ENCODE measurements at regions not wholly inside any gene's neighbourhood (a gene's known extent, or its start where the extent isn't known, plus 50 kb on each side); places are given as distances from the start of the nearest gene placed in this dataset.

DNA sequence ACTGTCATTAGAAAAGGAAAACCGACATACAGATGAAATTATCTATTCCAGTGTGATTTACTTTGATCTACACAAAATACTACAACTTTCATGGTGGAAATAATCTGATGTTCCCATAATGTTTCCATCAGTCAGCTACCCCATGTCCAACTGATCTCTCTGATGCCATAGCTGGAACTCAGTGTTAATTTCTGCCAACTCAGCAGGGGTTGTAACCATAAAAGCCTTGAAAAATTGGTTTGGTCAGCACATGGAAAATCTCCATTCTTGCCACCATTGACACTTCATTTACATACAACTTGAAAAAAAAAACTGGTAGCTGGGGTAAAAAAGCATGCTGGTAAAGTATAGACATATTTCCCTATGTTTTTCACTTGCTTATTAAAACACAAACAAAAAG lies 1463.7 kb downstream of the OTOL1 start:
- intact Hi-C loops (cut with micrococcal nuclease), result no loop called here
- no peak overlapping the region for H3K27ac Mint-ChIP-seq
- ChIA-PET POLR2A (no interaction called here), CTCF (no interaction called here)
- no peaks in the 10 kb centered on the region for H3K4me1 Mint-ChIP-seq (ENCODE audit: low read depth)
- DNase-seq (no peak), ATAC-seq (no peak)
- peaks cover 11% of the 10 kb centered on the region for H3K9me3 Mint-ChIP-seq
- no peaks in the 10 kb centered on the region for H3K36me3 Mint-ChIP-seq (ENCODE audit: low read depth)
- H3K4me3 Mint-ChIP-seq, result no peak overlapping the region
- TF ChIP-seq, protein P1, sequence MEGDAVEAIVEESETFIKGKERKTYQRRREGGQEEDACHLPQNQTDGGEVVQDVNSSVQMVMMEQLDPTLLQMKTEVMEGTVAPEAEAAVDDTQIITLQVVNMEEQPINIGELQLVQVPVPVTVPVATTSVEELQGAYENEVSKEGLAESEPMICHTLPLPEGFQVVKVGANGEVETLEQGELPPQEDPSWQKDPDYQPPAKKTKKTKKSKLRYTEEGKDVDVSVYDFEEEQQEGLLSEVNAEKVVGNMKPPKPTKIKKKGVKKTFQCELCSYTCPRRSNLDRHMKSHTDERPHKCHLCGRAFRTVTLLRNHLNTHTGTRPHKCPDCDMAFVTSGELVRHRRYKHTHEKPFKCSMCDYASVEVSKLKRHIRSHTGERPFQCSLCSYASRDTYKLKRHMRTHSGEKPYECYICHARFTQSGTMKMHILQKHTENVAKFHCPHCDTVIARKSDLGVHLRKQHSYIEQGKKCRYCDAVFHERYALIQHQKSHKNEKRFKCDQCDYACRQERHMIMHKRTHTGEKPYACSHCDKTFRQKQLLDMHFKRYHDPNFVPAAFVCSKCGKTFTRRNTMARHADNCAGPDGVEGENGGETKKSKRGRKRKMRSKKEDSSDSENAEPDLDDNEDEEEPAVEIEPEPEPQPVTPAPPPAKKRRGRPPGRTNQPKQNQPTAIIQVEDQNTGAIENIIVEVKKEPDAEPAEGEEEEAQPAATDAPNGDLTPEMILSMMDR (IDR thresholded peaks at IDR 0.05), result no peak
- no peaks in the 10 kb centered on the region for H3K27me3 Mint-ChIP-seq

DNA sequence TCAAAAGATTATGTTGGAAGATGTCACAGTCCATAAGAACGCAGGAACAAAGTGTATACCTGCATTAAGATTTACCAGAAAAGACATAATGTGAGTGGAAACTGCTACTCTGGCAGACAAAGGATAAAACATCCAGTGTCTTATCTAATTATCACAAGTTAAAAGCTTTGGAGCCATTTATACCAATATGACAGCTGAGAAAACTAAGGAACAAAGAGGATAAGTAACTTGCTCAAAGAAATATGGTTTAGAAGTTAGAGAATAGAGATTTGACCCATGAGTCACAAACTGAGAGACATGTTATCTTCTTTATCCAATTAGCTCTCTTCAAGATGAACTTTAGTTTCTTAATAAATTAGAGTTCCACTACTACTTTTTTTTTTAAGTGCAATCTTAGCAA lies 1473.7 kb downstream of the OTOL1 start:
- intact Hi-C loops (cut with micrococcal nuclease), result no loop called here
- H3K27ac Mint-ChIP-seq, result no peak overlapping the region
- CTCF ChIA-PET, result no interaction called here

DNA sequence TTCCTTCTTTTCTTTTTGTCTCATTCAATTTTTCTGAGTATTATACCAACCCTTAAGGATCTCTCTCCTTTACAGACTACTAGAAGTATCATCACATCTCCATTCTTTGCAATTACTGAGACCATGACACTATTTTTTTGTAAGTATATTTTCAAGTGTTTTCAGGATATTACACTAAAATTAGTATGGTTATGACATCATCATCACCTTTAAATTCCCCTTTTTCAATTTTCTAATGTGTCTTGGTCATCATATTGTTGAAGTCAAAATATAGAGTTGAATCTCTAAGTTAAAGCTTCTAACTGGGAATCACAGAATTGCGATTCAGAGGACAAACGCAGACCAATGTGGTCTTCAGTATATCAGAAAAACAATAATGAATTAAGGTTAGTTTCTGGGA lies 1475.1 kb downstream of the OTOL1 start:
- no peak for ATAC-seq
- no peaks in the 10 kb centered on the region for H3K36me3 Mint-ChIP-seq (ENCODE audit: low read depth)
- no peak overlapping the region for H3K27ac Mint-ChIP-seq
- H3K4me1 Mint-ChIP-seq (ENCODE audit: low read depth), result no peaks in the 10 kb centered on the region
- DNase-seq, result no peak
- TF ChIP-seq, protein P1 (IDR thresholded peaks at IDR 0.05), result no peak
- no peaks in the 10 kb centered on the region for H3K27me3 Mint-ChIP-seq
- ChIA-PET POLR2A (no interaction called here), CTCF (no interaction called here)
- peaks cover 13% of the 10 kb centered on the region for H3K9me3 Mint-ChIP-seq
- intact Hi-C loops (cut with micrococcal nuclease), result no loop called here
- H3K4me3 Mint-ChIP-seq, result no peak overlapping the region

More for the DNA sequence above, 1473.7 kb downstream of the OTOL1 start:
- ATAC-seq (no peak), DNase-seq (no peak)
- no peaks in the 10 kb centered on the region for H3K4me1 Mint-ChIP-seq (ENCODE audit: low read depth)
- TF ChIP-seq, protein P1 (IDR thresholded peaks at IDR 0.05), result no peak
- POLR2A ChIA-PET, result no interaction called here
- no peaks in the 10 kb centered on the region for H3K36me3 Mint-ChIP-seq (ENCODE audit: low read depth)
- no peaks in the 10 kb centered on the region for H3K27me3 Mint-ChIP-seq
- peaks cover 11% of the 10 kb centered on the region for H3K9me3 Mint-ChIP-seq
- no peak overlapping the region for H3K4me3 Mint-ChIP-seq

DNA sequence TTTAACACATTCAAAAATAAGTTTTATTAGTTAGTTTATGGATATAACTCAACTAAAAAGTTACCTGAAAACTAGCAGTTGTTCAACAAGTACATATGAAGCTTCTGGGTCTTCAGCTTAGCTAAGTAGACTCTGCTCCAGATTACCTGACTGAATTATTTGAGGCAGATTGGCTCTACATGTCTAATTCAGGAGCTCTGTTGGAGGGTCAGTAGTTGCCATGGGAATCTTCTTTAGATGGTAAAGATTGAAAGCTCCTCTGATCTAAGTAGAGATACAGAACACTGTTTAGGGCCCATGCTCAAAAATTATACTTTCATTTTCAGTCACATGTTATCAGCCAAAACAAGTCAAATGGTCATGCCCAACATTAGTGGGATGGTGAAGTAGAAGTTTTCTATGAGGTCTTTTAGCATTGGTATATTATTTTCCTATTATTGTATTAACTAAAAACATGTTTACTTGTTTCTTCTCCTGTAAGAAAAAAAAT lies 1476.9 kb downstream of the OTOL1 start:
- no peak for ATAC-seq

DNA sequence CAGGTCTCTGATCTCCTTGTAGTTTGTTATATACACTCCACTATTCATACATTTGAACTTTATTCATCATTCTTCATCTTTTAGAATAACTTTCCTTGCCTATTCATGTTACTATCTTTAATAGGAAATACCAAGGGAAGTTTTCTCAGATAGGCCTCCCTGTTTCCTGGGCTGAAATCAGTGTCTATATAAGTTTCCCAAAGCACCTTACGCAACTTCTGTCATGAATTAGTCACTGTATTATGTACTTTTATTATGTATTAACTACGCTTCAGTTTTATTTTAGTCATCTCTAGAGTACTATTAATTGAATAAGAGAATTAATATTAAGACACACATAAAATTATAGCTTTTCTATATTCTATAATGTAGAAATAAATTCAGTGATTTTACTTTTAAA lies 1481.5 kb downstream of the OTOL1 start:
- ChIA-PET CTCF (no interaction called here), POLR2A (interaction anchor here (0.6 kb wide), 1 partner anchor 227 kb away, joined by 4 read pairs; no protein-coding TSS in a partner anchor)
- Mint-ChIP-seq H3K4me1 (ENCODE audit: low read depth) (no peaks in the 10 kb centered on the region), H3K27me3 (no peaks in the 10 kb centered on the region), H3K36me3 (ENCODE audit: low read depth) (no peaks in the 10 kb centered on the region), H3K27ac (no peak overlapping the region), H3K9me3 (peaks cover 4% of the 10 kb centered on the region), H3K4me3 (no peak overlapping the region)
- ATAC-seq (no peak), DNase-seq (no peak)
- TF ChIP-seq, protein P1 (IDR thresholded peaks at IDR 0.05), result no peak
- intact Hi-C loops (cut with micrococcal nuclease), result no loop called here

More for the DNA sequence above, 1476.9 kb downstream of the OTOL1 start:
- no peaks in the 10 kb centered on the region for H3K4me1 Mint-ChIP-seq (ENCODE audit: low read depth)
- CTCF ChIA-PET, result no interaction called here
- no peak for DNase-seq
- H3K27ac Mint-ChIP-seq, result no peak overlapping the region
- peaks cover 10% of the 10 kb centered on the region for H3K9me3 Mint-ChIP-seq
- intact Hi-C loops (cut with micrococcal nuclease), result no loop called here
- H3K4me3 Mint-ChIP-seq, result no peak overlapping the region
- POLR2A ChIA-PET, result no interaction called here
- no peaks in the 10 kb centered on the region for H3K27me3 Mint-ChIP-seq
- no peaks in the 10 kb centered on the region for H3K36me3 Mint-ChIP-seq (ENCODE audit: low read depth)
- TF ChIP-seq, protein P1 (IDR thresholded peaks at IDR 0.05), result no peak
